ENCODE measurements at regions not wholly inside any gene's neighbourhood (a gene's known extent, or its start where the extent isn't known, plus 50 kb on each side); places are given as distances from the start of the nearest gene placed in this dataset.

DNA sequence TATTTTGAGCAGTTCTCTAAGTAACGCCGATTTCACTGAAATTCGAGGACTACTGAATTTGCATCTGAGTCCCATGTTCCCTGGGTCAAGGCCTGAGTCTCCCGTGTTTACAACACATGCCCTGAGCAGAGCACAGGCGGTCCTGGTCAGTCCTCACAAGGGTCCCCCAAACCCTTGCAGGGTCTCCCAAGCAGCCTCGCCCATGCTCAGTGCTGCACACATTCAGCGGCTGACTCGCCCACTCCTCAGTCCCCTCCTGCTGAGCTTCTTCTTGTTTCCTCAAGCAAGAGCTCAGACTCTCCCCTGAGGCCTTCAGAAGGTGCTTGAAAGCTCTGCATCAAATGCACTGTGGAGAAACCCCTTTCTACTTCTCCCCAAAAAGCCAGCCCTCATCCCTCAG lies 114.6 kb downstream of the INHBB start:
- peaks cover 37% of the 10 kb centered on the region for H3K27me3 Mint-ChIP-seq (ENCODE audit: insufficient read depth, low read depth)
- Histone ChIP-seq H3K27me3 (peaks cover 97% of the 10 kb centered on the region), H3K4me1 (peaks cover 3% of the 10 kb centered on the region), H3K27ac (no peak overlapping the region), H2AFZ (replicated peaks) (no peak overlapping the region), H3K4me2 (no peak overlapping the region), H4K20me1 (ENCODE audit: low read depth) (peaks cover 23% of the 10 kb centered on the region), H3K36me3 (no peaks in the 10 kb centered on the region), H3F3A (ENCODE audit: low read depth) (no peaks in the 10 kb centered on the region), H3K9ac (no peak overlapping the region), H3K79me2 (ENCODE audit: low read depth) (no peaks in the 10 kb centered on the region), H3K9me3 (ENCODE audit: low read depth) (peaks cover 10% of the 10 kb centered on the region), H3K4me3 (no peak overlapping the region)
- TF ChIP-seq CTCF (IDR thresholded peaks at IDR 0.05): no peak
- no peak for TF ChIP-seq EZH2 (IDR thresholded peaks at IDR 0.05)
- no peak for TF ChIP-seq EZH2phosphoT487 (IDR thresholded peaks at IDR 0.05)
- H3K27ac Mint-ChIP-seq: no peak overlapping the region
- peaks cover 4% of the 10 kb centered on the region for H3K4me1 Mint-ChIP-seq
- DNase-seq (ENCODE audit: low spot score): no peak
- H3K4me3 Mint-ChIP-seq: no peak overlapping the region
- no peaks in the 10 kb centered on the region for H3K36me3 Mint-ChIP-seq
- peaks cover 26% of the 10 kb centered on the region for H3K9me3 Mint-ChIP-seq

DNA sequence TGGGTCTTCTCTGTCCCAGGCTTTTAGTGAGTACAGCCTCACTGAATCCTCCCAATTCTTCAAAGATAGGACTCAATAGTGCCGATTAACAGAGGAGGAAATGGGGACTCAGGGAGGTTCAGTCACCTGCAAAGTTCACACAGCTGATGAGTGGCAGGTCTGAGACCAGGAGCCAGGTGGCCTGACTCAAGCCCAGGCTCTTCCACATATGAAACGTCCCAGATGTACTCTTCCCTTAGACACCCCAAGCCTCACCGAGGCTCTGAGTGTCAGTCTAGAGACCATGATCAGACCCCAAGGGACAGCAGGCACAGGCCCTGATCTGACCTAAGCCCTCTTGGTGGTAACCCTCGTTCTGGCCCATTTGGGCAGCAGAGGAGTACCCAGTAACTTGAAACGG lies 115.2 kb downstream of the INHBB start:
- H3K36me3 Mint-ChIP-seq: no peaks in the 10 kb centered on the region
- H3K9me3 Mint-ChIP-seq: peaks cover 26% of the 10 kb centered on the region
- Histone ChIP-seq H3K9me3 (ENCODE audit: low read depth) (peaks cover 10% of the 10 kb centered on the region), H3K9ac (no peak overlapping the region), H3K4me1 (peaks cover 7% of the 10 kb centered on the region), H3K36me3 (no peaks in the 10 kb centered on the region), H3K79me2 (ENCODE audit: low read depth) (no peaks in the 10 kb centered on the region), H2AFZ (replicated peaks) (no peak overlapping the region), H3K4me2 (no peak overlapping the region), H4K20me1 (ENCODE audit: low read depth) (peaks cover 27% of the 10 kb centered on the region), H3F3A (ENCODE audit: low read depth) (peaks cover 4% of the 10 kb centered on the region), H3K27me3 (peaks cover 100% of the 10 kb centered on the region), H3K4me3 (no peak overlapping the region), H3K27ac (no peak overlapping the region)
- H3K4me3 Mint-ChIP-seq: no peak overlapping the region
- no peak for TF ChIP-seq EZH2phosphoT487 (IDR thresholded peaks at IDR 0.05)
- no peak for TF ChIP-seq CTCF (IDR thresholded peaks at IDR 0.05)
- TF ChIP-seq EZH2 (IDR thresholded peaks at IDR 0.05): no peak
- peaks cover 40% of the 10 kb centered on the region for H3K27me3 Mint-ChIP-seq (ENCODE audit: insufficient read depth, low read depth)
- no peak for DNase-seq (ENCODE audit: low spot score)
- H3K27ac Mint-ChIP-seq: no peak overlapping the region
- peaks cover 8% of the 10 kb centered on the region for H3K4me1 Mint-ChIP-seq

GRCh38 chr2:120461546-120462537 lies 115.9 kb downstream of the INHBB start:
- H3K4me3 Mint-ChIP-seq: no peak overlapping the region
- TF ChIP-seq EZH2 (IDR thresholded peaks at IDR 0.05) (no peak), CTCF (IDR thresholded peaks at IDR 0.05) (no peak), EZH2phosphoT487 (IDR thresholded peaks at IDR 0.05) (no peak)
- H3K9me3 Mint-ChIP-seq: peaks cover 26% of the 10 kb centered on the region

More at GRCh38 chr2:120461546-120462537, 115.9 kb downstream of the INHBB start:
- H3K4me2 ChIP-seq: no peak overlapping the region
- no peak overlapping the region for H3K4me3 ChIP-seq
- Mint-ChIP-seq H3K4me1 (peaks cover 14% of the 10 kb centered on the region), H3K27ac (no peak overlapping the region), H3K27me3 (ENCODE audit: insufficient read depth, low read depth) (peaks cover 48% of the 10 kb centered on the region), H3K36me3 (no peaks in the 10 kb centered on the region)
- H3K9ac ChIP-seq: no peak overlapping the region
- no peaks in the 10 kb centered on the region for H3K36me3 ChIP-seq
- H3K4me1 ChIP-seq: peaks cover 7% of the 10 kb centered on the region
- no peak overlapping the region for H2AFZ ChIP-seq (replicated peaks)
- H3F3A ChIP-seq (ENCODE audit: low read depth): peaks cover 12% of the 10 kb centered on the region
- peaks cover 10% of the 10 kb centered on the region for H3K9me3 ChIP-seq (ENCODE audit: low read depth)
- peaks cover 35% of the 10 kb centered on the region for H4K20me1 ChIP-seq (ENCODE audit: low read depth)
- no peak overlapping the region for H3K27ac ChIP-seq
- H3K27me3 ChIP-seq: peaks cover 100% of the 10 kb centered on the region
- no peak for DNase-seq (ENCODE audit: low spot score)
- H3K79me2 ChIP-seq (ENCODE audit: low read depth): no peaks in the 10 kb centered on the region
